ENCODE measurements at regions not wholly inside any gene's neighbourhood (a gene's known extent, or its start where the extent isn't known, plus 50 kb on each side); places are given as distances from the start of the nearest gene placed in this dataset.

GRCh38 chr15:93257920-93258319, 168.9 kb upstream of the RGMA start:
- H2AFZ ChIP-seq (ENCODE audit: low read depth, low read length, poor library complexity, severe bottlenecking), result no peak overlapping the region
- no peaks in the 10 kb centered on the region for H3K9me3 ChIP-seq (ENCODE audit: control insufficient read depth in 1 of 2, insufficient read depth in 1 of 2, low read depth in 1 of 2, low read length in 2 of 2)
- BruUV-seq (replicated peaks), result no TSS peak
- no peaks in the 10 kb centered on the region for H3K36me3 ChIP-seq (ENCODE audit: control insufficient read depth in 1 of 2, insufficient read depth in 2 of 2, low read length in 2 of 2)
- TF ChIP-seq EGR1 (IDR thresholded peaks at IDR 0.05; ENCODE audit: low read depth) (no peak), ELF1 (IDR thresholded peaks at IDR 0.05; ENCODE audit: borderline replicate concordance, low read depth) (no peak), REST (IDR thresholded peaks at IDR 0.05; ENCODE audit: low read depth) (no peak), ATF3 (IDR thresholded peaks at IDR 0.05) (no peak), CBX3 (IDR thresholded peaks at IDR 0.05; ENCODE audit: low read depth) (no peak), MAX (IDR thresholded peaks at IDR 0.05) (no peak), POLR2AphosphoS5 (IDR thresholded peaks at IDR 0.05; ENCODE audit: low read depth, low read length) (no peak), POLR2A (IDR thresholded peaks at IDR 0.05; ENCODE audit: borderline replicate concordance, extremely low read depth, insufficient read depth, insufficient read length) (no peak), SP1 (IDR thresholded peaks at IDR 0.05; ENCODE audit: low read depth) (no peak), ZNF274 (IDR thresholded peaks at IDR 0.05; ENCODE audit: low read depth, low read length) (no peak), CEBPB (IDR thresholded peaks at IDR 0.05; ENCODE audit: low read depth) (no peak), SRF (IDR thresholded peaks at IDR 0.05; ENCODE audit: low read depth) (no peak), CTCF (IDR thresholded peaks at IDR 0.05 in 2 of 3, conservative IDR thresholded peaks at IDR 0.05 in 1 of 3; ENCODE audit: borderline replicate concordance in 1 of 3, insufficient read depth in 1 of 3, low read depth in 2 of 3, low read length in 2 of 3) (no peak), JUND (IDR thresholded peaks at IDR 0.05) (no peak), EZH2phosphoT487 (IDR thresholded peaks at IDR 0.05; ENCODE audit: borderline replicate concordance) (no peak), SIN3A (IDR thresholded peaks at IDR 0.05; ENCODE audit: low read depth) (no peak), ZBTB33 (IDR thresholded peaks at IDR 0.05; ENCODE audit: extremely low read depth, insufficient replicate concordance, low read length) (no peak), RAD21 (IDR thresholded peaks at IDR 0.05; ENCODE audit: low read depth) (no peak)
- H3K79me2 ChIP-seq (ENCODE audit: insufficient read depth, low read length), result no peaks in the 10 kb centered on the region
- CTCF ChIA-PET, result no interaction called here
- no peak overlapping the region for H3K4me3 ChIP-seq (replicated peaks in 1 of 2; ENCODE audit: low read depth in 1 of 2, low read length in 2 of 2)
- H3K4me2 ChIP-seq (ENCODE audit: low read length), result no peak overlapping the region
- H3K9ac ChIP-seq (ENCODE audit: low read length), result no peak overlapping the region
- H3K27ac ChIP-seq (ENCODE audit: low read depth, low read length), result no peak overlapping the region
- POLR2A ChIA-PET, result no interaction called here
- H3K4me1 ChIP-seq (ENCODE audit: control insufficient read depth in 1 of 2, insufficient read depth in 2 of 2, low read length in 2 of 2), result no peaks in the 10 kb centered on the region
- RAD21 ChIA-PET (ENCODE audit: low non-redundant PET in 1 of 2, low total read pairs in 2 of 2, uncharacterized antibody in 2 of 2, unreplicated experiment in 2 of 2), result no interaction called here
- peaks cover 18% of the 10 kb centered on the region; the same call in 1 of the 2 replicates for H3K27me3 ChIP-seq (ENCODE audit: insufficient read depth, low read length)
- intact Hi-C loops (cut with micrococcal nuclease), result no loop called here
- H3K9me2 ChIP-seq (ENCODE audit: insufficient read depth), result no peaks in the 10 kb centered on the region
- H4K20me1 ChIP-seq (ENCODE audit: insufficient read depth), result no peaks in the 10 kb centered on the region
- no peak for ATAC-seq
- no peak for DNase-seq (ENCODE audit: low read depth, low spot score)
